Gastroesophageal sphincter (tissue), 4 donors: ENCODE measurements at regions not wholly inside any gene's neighbourhood (a gene's known extent, or its start where the extent isn't known, plus 50 kb on each side); places are given as distances from the start of the nearest gene placed in this dataset.
"Not testable (repeated sequence)": the region's sequence is repeated elsewhere in the genome, so short reads cannot be mapped to it uniquely, and the experiment has no call there.

ENCODE experiments used
- ATAC-seq: fragments of 150-250 bp; one replicate; pipeline ENCODE4 v1.9.1; 2016; ENCODE audit warnings: mild to moderate bottlenecking, moderate library complexity
- H3K27ac ChIP-seq, 4 donors: fragments of 200-600 bp; sonication (generic) in 3 of 4; 1 replicate in 3 of 4; 2 replicates in 1 of 4; pipeline ENCODE4 v1.5.1; 2016 to 2019
- H3K27me3 ChIP-seq: fragments of 200-600 bp; sonication (generic); one replicate; pipeline ENCODE4 v1.5.1; 2019
- H3K36me3 ChIP-seq, 2 donors: fragments of 200-600 bp; sonication (generic); one replicate each; pipeline ENCODE4 v1.5.1; 2019; ENCODE audit warnings: control low read depth in 1 of 2
- H3K4me1 ChIP-seq, 3 donors: fragments of 200-600 bp; sonication (generic); 1 replicate in 2 of 3; 2 replicates in 1 of 3; pipeline ENCODE4 v1.5.1; 2016 to 2019; ENCODE audit warnings: control low read depth in 2 of 3
- H3K4me3 ChIP-seq, 2 donors: fragments of 200-600 bp; sonication (generic); one replicate each; pipeline ENCODE4 v1.5.1; 2019; ENCODE audit warnings: mild to moderate bottlenecking in 1 of 2, moderate library complexity in 1 of 2
- H3K9me3 ChIP-seq, 3 donors: fragments of 200-600 bp; sonication (generic); one replicate each; pipeline ENCODE4 v1.5.1; 2017 to 2019; ENCODE audit warnings: control low read depth in 2 of 3
- EP300 ChIP-seq: sonication (generic); formaldehyde crosslinking; IDR thresholded peaks from one replicate; pipeline ENCODE4 v1.6.1; 2017; ENCODE audit warnings: antibody characterized with exemption, mild to moderate bottlenecking
- POLR2A ChIP-seq, 2 donors: fragments of 450-650 bp; IDR thresholded peaks; one replicate each; pipeline ENCODE4 v1.6.1; 2017; ENCODE audit warnings: antibody characterized with exemption in 2 of 2, mild to moderate bottlenecking in 2 of 2, moderate library complexity in 1 of 2
- POLR2AphosphoS5 ChIP-seq: sonication (generic); formaldehyde crosslinking; IDR thresholded peaks from one replicate; pipeline ENCODE4 v1.6.1; 2017; ENCODE audit warnings: antibody characterized with exemption
- WGBS, 2 donors: methylation state at CpG; one replicate each; pipeline ENCODE4 v1.1.5; 2018; ENCODE audit warnings: low coverage in 1 of 2; 5-methylcytosine and 5-hydroxymethylcytosine counted together
- TF ChIP-seq, protein P1 (sequence below), 4 experiments: fragments of 200-600 bp in 2 of 4; fragments of 450-650 bp in 2 of 4; sonication (generic) in 1 of 4; IDR thresholded peaks; one replicate each; pipeline ENCODE4 v1.5.1; 2017 to 2019; ENCODE audit warnings: antibody characterized with exemption in 4 of 4, mild to moderate bottlenecking in 2 of 4, moderate library complexity in 2 of 4

DNA sequence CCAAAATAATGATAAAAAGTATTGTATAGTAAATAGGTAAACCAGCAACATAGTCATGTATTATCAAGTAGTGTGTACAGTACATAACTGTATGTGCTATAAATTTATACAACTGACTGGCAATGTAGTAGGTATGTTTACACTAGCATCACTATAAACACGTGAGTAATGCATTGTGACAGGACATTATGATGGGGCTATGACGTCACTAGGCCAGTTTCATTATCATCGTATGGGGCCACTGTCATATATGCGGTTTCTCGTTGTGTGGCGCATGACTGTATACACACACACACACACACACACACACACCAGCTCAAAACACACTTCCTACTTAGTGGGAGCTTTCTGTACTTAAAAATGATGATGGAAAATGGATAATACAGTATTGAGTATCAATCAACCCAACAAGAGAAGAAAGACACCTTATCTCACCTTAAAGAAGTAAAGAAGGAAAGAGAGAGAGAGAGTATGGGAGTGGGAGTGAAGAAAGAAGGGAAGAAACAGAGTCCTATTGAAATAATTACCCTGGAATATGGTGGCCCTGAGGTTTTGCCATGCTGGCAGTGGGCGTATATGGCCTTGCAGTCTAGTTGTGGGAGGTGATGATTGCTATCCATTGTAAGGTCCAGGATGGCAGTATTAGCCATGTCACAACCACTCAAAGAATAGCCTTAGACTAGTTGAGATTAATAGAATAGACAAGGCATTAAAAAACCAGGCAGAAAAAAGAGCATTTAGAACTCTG is 186.4 kb upstream of the ZNF521 start:
- Histone ChIP-seq H3K27ac (no peak overlapping the region), H3K4me1 (no peaks in the 10 kb centered on the region), H3K4me3 (no peak overlapping the region), H3K9me3 (no peaks in the 10 kb centered on the region), H3K36me3 (no peaks in the 10 kb centered on the region), H3K27me3 (no peaks in the 10 kb centered on the region)
- no peak for ATAC-seq
- TF ChIP-seq POLR2AphosphoS5 (no peak), POLR2A (IDR thresholded peaks at IDR 0.05) (no peak), EP300 (no peak)
- TF ChIP-seq, protein P1, sequence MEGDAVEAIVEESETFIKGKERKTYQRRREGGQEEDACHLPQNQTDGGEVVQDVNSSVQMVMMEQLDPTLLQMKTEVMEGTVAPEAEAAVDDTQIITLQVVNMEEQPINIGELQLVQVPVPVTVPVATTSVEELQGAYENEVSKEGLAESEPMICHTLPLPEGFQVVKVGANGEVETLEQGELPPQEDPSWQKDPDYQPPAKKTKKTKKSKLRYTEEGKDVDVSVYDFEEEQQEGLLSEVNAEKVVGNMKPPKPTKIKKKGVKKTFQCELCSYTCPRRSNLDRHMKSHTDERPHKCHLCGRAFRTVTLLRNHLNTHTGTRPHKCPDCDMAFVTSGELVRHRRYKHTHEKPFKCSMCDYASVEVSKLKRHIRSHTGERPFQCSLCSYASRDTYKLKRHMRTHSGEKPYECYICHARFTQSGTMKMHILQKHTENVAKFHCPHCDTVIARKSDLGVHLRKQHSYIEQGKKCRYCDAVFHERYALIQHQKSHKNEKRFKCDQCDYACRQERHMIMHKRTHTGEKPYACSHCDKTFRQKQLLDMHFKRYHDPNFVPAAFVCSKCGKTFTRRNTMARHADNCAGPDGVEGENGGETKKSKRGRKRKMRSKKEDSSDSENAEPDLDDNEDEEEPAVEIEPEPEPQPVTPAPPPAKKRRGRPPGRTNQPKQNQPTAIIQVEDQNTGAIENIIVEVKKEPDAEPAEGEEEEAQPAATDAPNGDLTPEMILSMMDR (IDR thresholded peaks at IDR 0.05): no peak
- 84 to 86% methylated on average over 7 of the region's 7 CpGs for WGBS, 2 donors

DNA sequence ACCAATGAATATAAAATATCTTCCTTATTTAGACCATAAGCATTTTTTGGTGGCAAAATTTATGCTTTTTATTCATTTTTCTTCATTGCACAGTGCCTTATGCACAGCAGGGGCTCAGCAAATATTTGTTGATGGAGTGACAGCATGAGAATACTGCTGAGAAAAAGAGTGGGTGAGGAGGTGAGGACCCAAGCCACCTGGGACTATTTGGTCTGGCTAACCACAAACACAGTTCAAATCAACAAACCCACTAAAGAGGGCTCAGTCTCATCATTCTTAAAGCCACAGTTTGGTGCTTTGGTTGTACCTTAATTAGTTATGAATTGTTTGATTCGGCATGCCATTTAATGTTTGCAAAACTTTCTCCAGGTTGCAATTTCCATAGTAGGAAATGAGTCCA is 183.5 kb upstream of the ZNF521 start:
- TF ChIP-seq POLR2A (IDR thresholded peaks at IDR 0.05) (no peak), EP300 (no peak), POLR2AphosphoS5 (no peak)
- TF ChIP-seq, protein P1 (IDR thresholded peaks at IDR 0.05): no peak
- no peak for ATAC-seq
- H3K4me3 ChIP-seq: no peak overlapping the region

DNA sequence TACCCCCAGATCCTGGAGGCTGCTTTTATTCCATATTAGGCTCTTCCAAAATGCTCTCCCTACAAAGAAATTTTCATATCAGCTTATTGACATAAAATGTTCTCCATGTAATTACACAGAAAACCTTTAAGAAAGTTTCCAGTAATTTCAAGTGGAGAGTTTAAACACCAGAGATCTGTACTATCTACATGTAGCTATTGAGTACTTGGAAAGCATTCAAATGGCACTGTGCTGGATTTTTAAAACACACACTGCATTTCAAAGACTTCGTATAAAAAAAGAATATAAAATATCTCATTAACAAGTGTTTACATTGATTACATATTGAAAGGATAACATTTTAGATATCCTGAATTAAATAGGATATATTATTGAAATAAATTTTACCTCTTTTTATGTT is 182.4 kb upstream of the ZNF521 start:
- no peak for TF ChIP-seq EP300
- TF ChIP-seq, protein P1 (IDR thresholded peaks at IDR 0.05): no peak
- TF ChIP-seq POLR2AphosphoS5: no peak
- TF ChIP-seq POLR2A (IDR thresholded peaks at IDR 0.05): no peak
- H3K36me3 ChIP-seq: no peaks in the 10 kb centered on the region
- WGBS, 2 donors: 19 to 32% methylated on average over 1 of the region's 1 CpG
- H3K4me3 ChIP-seq: no peak overlapping the region
- H3K9me3 ChIP-seq: no peaks in the 10 kb centered on the region
- H3K27ac ChIP-seq: no peak overlapping the region
- no peak for ATAC-seq
- H3K4me1 ChIP-seq: no peaks in the 10 kb centered on the region
- H3K27me3 ChIP-seq: no peaks in the 10 kb centered on the region

More for the DNA sequence above, 183.5 kb upstream of the ZNF521 start:
- 89 to 100% methylated on average over 1 of the region's 1 CpG for WGBS, 2 donors
- Histone ChIP-seq H3K4me1 (no peaks in the 10 kb centered on the region), H3K27me3 (no peaks in the 10 kb centered on the region), H3K9me3 (no peaks in the 10 kb centered on the region), H3K36me3 (no peaks in the 10 kb centered on the region), H3K27ac (no peak overlapping the region)

DNA sequence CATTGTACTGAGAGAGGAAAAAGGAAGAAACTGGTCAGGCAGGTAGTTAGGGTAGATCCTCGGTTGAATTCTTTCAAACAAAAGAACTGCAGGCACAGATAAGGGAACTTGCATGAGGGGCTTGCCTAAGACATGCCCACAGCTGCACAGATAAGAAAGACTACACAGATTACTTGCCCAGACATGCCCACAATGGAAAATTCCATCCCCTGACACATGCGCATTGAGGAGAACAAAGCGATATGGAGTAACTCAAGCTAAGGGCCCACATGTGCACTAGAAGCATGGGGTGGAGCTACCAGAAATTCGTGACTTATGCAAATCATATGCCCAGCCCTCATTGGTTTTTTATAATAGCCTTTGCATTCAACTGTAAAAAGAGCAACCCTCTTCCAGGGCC is 181.3 kb upstream of the ZNF521 start:
- TF ChIP-seq EP300 (no peak), POLR2A (IDR thresholded peaks at IDR 0.05) (no peak), POLR2AphosphoS5 (no peak)
- TF ChIP-seq, protein P1 (IDR thresholded peaks at IDR 0.05): no peak
- Histone ChIP-seq H3K4me3 (no peak overlapping the region), H3K4me1 (no peaks in the 10 kb centered on the region), H3K9me3 (no peaks in the 10 kb centered on the region), H3K27me3 (no peaks in the 10 kb centered on the region), H3K36me3 (no peaks in the 10 kb centered on the region), H3K27ac (no peak overlapping the region)
- 89 to 90% methylated on average over 2 to 3 of the region's 4 CpGs for WGBS, 2 donors
- no peak for ATAC-seq

DNA sequence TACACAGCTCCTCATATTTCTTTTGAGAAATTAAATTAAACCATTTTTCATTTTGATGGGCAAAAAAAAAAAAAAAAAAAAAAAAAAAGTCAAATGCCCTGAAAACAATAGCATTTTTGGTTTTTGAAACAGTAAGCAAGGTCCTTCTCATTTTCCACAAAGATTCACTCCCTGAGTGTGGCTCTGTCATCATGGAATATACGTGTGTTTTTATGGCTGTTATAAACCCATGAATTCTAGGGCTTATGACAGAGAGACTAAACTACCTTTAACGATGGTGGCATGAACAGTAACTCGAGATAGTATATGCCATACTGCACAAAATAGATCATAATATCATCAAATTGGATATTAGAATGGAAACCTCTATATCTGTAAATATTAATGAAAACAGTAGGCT is 179.2 kb upstream of the ZNF521 start:
- Histone ChIP-seq H3K27me3 (no peaks in the 10 kb centered on the region), H3K4me1 (no peaks in the 10 kb centered on the region), H3K36me3 (no peaks in the 10 kb centered on the region), H3K9me3 (no peaks in the 10 kb centered on the region), H3K27ac (no peak overlapping the region), H3K4me3 (no peak overlapping the region)
- TF ChIP-seq EP300 (no peak), POLR2A (IDR thresholded peaks at IDR 0.05) (no peak), POLR2AphosphoS5 (no peak)
- TF ChIP-seq, protein P1 (IDR thresholded peaks at IDR 0.05): no peak
- WGBS, 2 donors: 40 to 60% methylated on average over 3 of the region's 3 CpGs
- ATAC-seq: no peak

DNA sequence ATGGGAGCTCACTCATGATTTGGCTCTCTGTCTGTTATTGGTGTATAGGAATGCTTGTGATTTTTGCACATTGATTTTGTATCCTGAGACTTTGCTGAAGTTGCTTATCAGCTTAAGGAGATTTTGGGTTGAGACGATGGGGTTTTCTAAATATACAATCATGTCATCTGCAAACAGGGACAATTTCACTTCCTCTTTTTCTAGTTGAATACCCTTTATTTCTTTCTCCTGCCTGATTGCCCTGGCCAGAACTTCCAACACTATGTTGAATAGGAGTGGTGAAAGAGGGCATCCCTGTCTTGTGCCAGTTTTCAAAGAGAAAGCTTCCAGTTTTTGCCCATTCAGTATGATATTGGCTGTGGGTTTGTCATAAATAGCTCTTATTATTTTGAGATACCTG is 173.8 kb upstream of the ZNF521 start:
- not testable (repeated sequence) for H3K4me1 ChIP-seq, H3K9me3 ChIP-seq, H3K27me3 ChIP-seq, H3K4me3 ChIP-seq, H3K36me3 ChIP-seq, ATAC-seq, H3K27ac ChIP-seq
- 83% methylated on average over 1 of the region's 1 CpG; no CpG with 5 or more reads in 1 of the 2 donors for WGBS, 2 donors
